Stimulated activated CD4-positive, alpha-beta T cell treated with anti-CD3 and anti-CD28 coated beads, Interleukin-12 subunit alpha, Interleukin-12 subunit beta, amount 100 ng/mL, for 4 hours (primary cell): ENCODE measurements at regions not wholly inside any gene's neighbourhood (a gene's known extent, or its start where the extent isn't known, plus 50 kb on each side); places are given as distances from the start of the nearest gene placed in this dataset.
"Not testable (repeated sequence)": the region's sequence is repeated elsewhere in the genome, so short reads cannot be mapped to it uniquely, and the experiment has no call there.

ENCODE experiments used
- DNase-seq: peaks from one replicate; pipeline ENCODE4 v3.0.0-alpha.2; 2020

GRCh38 chr5:69907941-69908340 is 117.1 kb upstream of the SERF1B start:
- DNase-seq, result peak; percentile 0

- not testable (repeated sequence) for DNase-seq
These were observed 111.3 kb upstream of the SERF1B start for GRCh38 chr5:69913771-69914170.
